ENCODE measurements at regions not wholly inside any gene's neighbourhood (a gene's known extent, or its start where the extent isn't known, plus 50 kb on each side); places are given as distances from the start of the nearest gene placed in this dataset.

DNA sequence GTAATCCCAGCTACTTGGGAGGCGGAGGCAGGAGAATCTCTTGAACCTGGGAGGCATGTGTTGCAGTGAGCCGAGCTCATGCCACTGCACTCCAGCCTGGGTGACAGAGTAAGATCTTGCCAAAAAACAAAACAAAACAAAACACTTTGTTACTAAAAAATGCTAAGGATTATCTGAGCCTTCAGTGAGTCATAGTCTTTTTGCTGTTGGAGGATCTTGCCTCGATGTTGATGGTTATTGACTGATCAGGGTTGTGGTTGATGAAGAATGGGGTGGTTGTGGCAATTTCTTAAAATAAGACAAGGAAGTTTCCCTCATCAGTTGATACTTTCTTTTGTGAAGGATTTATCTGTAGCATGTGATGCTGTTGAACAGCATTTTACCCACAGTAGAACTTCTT lies 196.8 kb upstream of the HDDC2 start:
- Histone ChIP-seq H3K4me1 (ENCODE audit: insufficient read depth) (peaks cover 24% of the 10 kb centered on the region), H3K79me2 (replicated peaks; ENCODE audit: insufficient read depth) (no peaks in the 10 kb centered on the region), H3K27me3 (ENCODE audit: insufficient read depth) (no peaks in the 10 kb centered on the region), H3K9me2 (ENCODE audit: insufficient read depth) (no peaks in the 10 kb centered on the region), H3K36me3 (ENCODE audit: insufficient read depth) (no peaks in the 10 kb centered on the region), H3K4me2 (no peak overlapping the region), H2AFZ (no peak overlapping the region), H3K4me3 (no peak overlapping the region), H3F3A (replicated peaks; ENCODE audit: low read depth) (no peaks in the 10 kb centered on the region), H4K20me1 (replicated peaks; ENCODE audit: insufficient read depth) (no peaks in the 10 kb centered on the region), H3K27ac (ENCODE audit: low read depth) (no peak overlapping the region)
- no peaks in the 10 kb centered on the region for H3K9me3 Mint-ChIP-seq
- no peak for ATAC-seq
- H3K4me3 Mint-ChIP-seq, result no peak overlapping the region
- no peaks in the 10 kb centered on the region for H3K27me3 Mint-ChIP-seq (ENCODE audit: insufficient read depth, low read depth, poor library complexity)
- no peak overlapping the region for H3K27ac Mint-ChIP-seq
- peaks cover 23% of the 10 kb centered on the region for H3K4me1 Mint-ChIP-seq
- no peak for DNase-seq (ENCODE audit: low spot score)
- H3K36me3 Mint-ChIP-seq (ENCODE audit: low read depth), result no peaks in the 10 kb centered on the region
- TF ChIP-seq STAT1 (IDR thresholded peaks at IDR 0.05; ENCODE audit: unreplicated experiment) (no peak), ZNF114 (CRISPR knock-in tag; IDR thresholded peaks at IDR 0.05) (no peak), JUNB (IDR thresholded peaks at IDR 0.05; ENCODE audit: unreplicated experiment) (no peak), NANOG (IDR thresholded peaks at IDR 0.05; ENCODE audit: borderline replicate concordance) (no peak)
- TF ChIP-seq, protein P1, sequence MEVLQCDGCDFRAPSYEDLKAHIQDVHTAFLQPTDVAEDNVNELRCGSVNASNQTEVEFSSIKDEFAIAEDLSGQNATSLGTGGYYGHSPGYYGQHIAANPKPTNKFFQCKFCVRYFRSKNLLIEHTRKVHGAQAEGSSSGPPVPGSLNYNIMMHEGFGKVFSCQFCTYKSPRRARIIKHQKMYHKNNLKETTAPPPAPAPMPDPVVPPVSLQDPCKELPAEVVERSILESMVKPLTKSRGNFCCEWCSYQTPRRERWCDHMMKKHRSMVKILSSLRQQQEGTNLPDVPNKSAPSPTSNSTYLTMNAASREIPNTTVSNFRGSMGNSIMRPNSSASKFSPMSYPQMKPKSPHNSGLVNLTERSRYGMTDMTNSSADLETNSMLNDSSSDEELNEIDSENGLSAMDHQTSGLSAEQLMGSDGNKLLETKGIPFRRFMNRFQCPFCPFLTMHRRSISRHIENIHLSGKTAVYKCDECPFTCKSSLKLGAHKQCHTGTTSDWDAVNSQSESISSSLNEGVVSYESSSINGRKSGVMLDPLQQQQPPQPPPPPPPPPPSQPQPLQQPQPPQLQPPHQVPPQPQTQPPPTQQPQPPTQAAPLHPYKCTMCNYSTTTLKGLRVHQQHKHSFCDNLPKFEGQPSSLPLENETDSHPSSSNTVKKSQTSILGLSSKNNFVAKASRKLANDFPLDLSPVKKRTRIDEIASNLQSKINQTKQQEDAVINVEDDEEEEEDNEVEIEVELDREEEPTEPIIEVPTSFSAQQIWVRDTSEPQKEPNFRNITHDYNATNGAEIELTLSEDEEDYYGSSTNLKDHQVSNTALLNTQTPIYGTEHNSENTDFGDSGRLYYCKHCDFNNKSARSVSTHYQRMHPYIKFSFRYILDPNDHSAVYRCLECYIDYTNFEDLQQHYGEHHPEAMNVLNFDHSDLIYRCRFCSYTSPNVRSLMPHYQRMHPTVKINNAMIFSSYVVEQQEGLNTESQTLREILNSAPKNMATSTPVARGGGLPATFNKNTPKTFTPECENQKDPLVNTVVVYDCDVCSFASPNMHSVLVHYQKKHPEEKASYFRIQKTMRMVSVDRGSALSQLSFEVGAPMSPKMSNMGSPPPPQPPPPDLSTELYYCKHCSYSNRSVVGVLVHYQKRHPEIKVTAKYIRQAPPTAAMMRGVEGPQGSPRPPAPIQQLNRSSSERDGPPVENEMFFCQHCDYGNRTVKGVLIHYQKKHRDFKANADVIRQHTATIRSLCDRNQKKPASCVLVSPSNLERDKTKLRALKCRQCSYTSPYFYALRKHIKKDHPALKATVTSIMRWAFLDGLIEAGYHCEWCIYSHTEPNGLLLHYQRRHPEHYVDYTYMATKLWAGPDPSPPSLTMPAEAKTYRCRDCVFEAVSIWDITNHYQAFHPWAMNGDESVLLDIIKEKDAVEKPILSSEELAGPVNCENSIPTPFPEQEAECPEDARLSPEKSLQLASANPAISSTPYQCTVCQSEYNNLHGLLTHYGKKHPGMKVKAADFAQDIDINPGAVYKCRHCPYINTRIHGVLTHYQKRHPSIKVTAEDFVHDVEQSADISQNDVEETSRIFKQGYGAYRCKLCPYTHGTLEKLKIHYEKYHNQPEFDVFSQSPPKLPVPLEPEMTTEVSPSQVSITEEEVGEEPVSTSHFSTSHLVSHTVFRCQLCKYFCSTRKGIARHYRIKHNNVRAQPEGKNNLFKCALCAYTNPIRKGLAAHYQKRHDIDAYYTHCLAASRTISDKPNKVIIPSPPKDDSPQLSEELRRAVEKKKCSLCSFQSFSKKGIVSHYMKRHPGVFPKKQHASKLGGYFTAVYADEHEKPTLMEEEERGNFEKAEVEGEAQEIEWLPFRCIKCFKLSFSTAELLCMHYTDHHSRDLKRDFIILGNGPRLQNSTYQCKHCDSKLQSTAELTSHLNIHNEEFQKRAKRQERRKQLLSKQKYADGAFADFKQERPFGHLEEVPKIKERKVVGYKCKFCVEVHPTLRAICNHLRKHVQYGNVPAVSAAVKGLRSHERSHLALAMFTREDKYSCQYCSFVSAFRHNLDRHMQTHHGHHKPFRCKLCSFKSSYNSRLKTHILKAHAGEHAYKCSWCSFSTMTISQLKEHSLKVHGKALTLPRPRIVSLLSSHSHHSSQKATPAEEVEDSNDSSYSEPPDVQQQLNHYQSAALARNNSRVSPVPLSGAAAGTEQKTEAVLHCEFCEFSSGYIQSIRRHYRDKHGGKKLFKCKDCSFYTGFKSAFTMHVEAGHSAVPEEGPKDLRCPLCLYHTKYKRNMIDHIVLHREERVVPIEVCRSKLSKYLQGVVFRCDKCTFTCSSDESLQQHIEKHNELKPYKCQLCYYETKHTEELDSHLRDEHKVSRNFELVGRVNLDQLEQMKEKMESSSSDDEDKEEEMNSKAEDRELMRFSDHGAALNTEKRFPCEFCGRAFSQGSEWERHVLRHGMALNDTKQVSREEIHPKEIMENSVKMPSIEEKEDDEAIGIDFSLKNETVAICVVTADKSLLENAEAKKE (CRISPR knock-in tag; IDR thresholded peaks at IDR 0.05), result no peak
- TF ChIP-seq, protein P2, sequence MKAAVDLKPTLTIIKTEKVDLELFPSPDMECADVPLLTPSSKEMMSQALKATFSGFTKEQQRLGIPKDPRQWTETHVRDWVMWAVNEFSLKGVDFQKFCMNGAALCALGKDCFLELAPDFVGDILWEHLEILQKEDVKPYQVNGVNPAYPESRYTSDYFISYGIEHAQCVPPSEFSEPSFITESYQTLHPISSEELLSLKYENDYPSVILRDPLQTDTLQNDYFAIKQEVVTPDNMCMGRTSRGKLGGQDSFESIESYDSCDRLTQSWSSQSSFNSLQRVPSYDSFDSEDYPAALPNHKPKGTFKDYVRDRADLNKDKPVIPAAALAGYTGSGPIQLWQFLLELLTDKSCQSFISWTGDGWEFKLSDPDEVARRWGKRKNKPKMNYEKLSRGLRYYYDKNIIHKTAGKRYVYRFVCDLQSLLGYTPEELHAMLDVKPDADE (IDR thresholded peaks at IDR 0.05), result no peak
- TF ChIP-seq, protein P3, sequence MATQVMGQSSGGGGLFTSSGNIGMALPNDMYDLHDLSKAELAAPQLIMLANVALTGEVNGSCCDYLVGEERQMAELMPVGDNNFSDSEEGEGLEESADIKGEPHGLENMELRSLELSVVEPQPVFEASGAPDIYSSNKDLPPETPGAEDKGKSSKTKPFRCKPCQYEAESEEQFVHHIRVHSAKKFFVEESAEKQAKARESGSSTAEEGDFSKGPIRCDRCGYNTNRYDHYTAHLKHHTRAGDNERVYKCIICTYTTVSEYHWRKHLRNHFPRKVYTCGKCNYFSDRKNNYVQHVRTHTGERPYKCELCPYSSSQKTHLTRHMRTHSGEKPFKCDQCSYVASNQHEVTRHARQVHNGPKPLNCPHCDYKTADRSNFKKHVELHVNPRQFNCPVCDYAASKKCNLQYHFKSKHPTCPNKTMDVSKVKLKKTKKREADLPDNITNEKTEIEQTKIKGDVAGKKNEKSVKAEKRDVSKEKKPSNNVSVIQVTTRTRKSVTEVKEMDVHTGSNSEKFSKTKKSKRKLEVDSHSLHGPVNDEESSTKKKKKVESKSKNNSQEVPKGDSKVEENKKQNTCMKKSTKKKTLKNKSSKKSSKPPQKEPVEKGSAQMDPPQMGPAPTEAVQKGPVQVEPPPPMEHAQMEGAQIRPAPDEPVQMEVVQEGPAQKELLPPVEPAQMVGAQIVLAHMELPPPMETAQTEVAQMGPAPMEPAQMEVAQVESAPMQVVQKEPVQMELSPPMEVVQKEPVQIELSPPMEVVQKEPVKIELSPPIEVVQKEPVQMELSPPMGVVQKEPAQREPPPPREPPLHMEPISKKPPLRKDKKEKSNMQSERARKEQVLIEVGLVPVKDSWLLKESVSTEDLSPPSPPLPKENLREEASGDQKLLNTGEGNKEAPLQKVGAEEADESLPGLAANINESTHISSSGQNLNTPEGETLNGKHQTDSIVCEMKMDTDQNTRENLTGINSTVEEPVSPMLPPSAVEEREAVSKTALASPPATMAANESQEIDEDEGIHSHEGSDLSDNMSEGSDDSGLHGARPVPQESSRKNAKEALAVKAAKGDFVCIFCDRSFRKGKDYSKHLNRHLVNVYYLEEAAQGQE (IDR thresholded peaks at IDR 0.05; ENCODE audit: unreplicated experiment), result no peak

Data from GM23338 (cell line).